HG03064 (cell line): ENCODE measurements at regions not wholly inside any gene's neighbourhood (a gene's known extent, or its start where the extent isn't known, plus 50 kb on each side); places are given as distances from the start of the nearest gene placed in this dataset.

Experiments
- ATAC-seq: cut with Tn5 transposase; IDR thresholded peaks from one replicate; pipeline ENCODE4 v1.9.1; 2021; ENCODE audit warnings: low read depth; ENCODE audit not compliant: unreplicated experiment

DNA sequence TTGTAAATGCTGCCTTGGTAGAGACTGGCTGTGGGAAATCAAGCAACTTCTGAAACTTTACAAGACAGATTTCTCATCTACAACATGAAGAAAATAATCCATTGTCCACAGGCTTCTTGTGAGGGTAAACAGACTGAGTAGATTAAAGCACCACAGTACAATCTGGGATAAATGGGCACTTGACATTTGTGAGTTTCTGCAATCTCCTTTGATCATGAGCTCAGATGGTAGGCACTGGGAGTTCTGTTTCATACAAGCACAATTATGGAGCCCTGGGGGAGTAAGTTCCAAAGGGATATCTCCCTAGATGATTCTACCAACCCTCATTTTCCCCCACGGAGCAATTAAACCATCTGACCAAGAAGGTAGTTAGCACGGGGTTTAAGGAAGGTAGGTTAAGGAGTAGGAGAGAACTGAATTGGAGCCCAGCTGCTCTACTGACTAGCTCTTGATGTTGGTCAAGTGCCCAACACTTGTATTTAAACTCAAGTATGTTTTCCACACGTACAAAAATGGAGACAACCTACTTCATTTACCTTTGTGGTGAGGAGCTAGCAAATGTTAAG is 479.5 kb upstream of the TNC start:
- no peak for ATAC-seq

DNA sequence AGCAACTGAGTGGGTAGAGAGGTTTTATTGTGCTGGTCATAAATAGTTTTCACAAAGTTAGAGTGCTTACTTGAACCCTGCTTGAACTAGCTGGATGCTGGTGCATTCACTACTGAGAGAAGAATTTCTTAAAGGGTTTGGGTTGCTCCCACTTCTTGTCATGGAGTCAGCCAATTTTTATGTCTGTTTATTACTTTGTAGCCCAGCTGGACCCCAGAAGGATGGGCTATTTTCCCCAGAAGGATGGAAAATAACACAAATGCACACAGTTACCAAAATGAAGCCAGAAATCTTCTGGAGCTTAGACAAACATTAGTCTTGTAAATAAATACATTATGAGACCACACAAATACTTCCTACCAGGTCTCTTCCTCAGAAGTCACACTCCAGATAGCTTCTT is 480.8 kb upstream of the TNC start:
- no peak for ATAC-seq

DNA sequence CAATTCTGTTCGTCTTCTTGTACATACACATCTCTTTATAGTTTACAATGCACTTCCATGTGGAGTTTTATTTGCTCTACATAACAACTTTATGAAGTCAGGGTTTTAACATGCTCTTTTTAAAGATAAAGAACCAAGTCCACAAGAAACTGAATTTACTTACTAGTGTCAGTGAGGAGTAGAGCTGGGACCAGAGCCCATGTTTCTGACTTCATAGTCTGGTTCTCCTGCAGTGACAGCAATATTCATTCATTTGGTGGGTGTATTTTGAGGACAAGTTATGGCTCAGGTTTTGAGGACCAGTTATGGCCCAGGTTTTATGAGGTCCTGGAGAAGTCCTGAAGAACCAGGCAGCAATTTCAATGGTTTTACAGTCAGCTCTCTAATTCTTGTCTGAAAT is 481.9 kb upstream of the TNC start:
- ATAC-seq = no peak

DNA sequence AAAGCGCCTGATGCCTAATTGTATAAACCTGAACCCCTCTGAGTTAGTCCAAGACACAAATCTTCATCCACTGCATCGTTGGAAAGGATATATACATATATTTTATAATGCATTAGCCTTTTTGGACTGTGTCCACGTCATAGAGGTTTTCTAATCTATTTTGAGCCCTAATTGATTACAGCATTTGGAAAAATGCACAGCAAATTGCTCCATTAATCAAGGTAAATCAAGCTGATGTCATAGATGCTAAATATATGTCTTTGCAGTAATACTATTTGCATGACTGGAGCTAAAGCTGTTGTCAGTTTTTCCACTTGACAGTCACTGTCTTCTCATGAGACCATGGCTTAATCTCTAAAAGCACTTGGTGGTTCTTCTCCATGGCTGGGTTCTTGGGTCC is 483.5 kb upstream of the TNC start:
- no peak for ATAC-seq

DNA sequence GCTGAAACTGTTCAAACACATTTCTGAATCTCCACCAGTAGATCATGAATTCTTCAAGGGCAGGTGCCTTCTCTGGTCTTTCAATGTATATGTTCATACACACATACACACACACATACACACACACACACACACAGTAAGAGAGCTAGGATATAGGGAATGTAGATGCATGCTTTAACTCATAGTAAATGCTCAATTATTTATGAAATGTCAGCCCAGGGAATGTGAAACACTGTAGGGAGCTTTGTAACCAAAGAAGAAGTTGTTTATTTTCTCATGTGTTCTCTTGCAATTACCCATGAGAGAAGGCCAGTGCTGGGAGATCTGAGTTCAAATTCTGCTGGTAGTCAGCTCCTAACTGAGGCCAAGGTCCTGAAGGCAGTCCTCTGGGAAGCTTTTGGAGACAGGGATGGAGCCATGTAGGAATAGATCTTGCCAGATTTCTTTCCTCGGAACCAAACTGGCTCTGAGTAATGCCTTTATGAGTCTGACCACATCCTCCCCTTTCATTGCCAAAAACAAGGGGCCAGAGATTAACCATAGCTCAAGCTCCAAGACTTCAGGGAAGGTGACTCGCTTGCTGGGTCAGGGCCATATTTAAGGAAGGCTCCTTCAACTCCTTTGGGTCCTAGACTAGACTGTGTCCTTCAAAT is 487.0 kb upstream of the TNC start:
- no peak for ATAC-seq

DNA sequence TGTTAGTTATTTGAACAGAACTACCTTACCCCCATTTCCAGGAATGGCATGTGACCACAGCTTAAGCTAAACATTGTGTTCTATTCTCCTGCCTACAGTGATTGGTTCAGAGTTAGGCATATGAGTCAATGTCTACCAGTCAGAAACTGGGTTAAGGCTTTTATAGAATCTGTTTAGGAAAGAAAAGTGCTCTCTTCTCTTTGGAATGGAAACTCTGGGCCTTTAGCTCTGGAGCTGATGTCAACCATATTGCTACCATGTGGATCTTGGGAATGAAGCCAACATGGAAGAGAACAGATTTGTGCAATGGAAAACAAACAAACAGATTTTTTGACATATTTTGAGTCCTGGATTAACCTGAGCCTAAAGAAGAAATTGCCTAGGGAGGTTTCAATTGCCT is 488.9 kb upstream of the TNC start:
- ATAC-seq = no peak

DNA sequence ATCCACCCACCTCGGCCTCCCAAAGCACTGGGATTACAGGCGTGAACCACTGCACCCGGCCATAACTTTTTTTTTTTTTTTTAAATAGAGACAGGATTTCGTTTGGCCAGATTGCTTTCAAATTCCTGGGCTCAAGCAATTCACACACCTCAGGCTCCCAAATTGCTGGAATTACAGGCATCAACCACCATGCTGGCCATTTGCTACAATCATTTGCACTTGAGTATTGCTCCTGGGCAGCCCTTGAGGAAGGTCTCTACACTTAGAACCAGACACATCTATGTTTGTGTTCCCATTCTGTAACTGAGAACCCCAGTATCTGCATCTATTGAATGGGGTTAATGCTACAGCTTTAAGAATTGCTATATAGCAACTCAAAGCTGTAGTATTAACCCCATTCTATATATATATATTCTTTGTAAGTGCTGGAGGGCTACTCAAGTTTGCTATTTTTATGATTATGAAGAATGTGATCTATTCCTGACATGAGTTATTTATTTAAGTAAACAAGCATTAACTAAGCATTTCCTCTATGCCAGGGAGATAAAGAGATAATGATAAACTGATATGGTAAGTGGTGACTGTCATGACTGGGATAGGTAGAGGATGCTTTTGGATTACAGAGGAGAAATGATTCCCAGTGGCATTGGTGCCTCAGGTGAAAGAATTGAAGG is 496.5 kb upstream of the TNC start:
- no peak for ATAC-seq

DNA sequence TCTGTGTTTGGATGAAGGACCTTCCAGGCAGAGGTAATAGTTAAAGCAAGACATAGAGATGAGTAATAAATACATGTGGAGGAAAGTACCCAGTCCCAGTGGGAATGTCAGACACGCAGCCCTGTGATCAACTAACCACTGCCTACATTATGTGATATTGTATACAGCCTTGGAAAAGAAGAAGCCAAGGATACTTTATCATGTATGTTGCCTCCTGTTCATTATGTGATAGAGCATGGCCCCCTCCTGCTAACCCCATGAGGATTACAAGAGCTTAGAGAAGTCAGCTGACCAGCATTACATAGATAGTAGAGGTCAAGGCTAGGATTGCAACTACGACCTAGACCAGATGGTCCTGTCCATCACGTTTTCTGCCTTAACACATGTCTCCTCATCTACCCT is 497.0 kb upstream of the TNC start:
- no peak for ATAC-seq

DNA sequence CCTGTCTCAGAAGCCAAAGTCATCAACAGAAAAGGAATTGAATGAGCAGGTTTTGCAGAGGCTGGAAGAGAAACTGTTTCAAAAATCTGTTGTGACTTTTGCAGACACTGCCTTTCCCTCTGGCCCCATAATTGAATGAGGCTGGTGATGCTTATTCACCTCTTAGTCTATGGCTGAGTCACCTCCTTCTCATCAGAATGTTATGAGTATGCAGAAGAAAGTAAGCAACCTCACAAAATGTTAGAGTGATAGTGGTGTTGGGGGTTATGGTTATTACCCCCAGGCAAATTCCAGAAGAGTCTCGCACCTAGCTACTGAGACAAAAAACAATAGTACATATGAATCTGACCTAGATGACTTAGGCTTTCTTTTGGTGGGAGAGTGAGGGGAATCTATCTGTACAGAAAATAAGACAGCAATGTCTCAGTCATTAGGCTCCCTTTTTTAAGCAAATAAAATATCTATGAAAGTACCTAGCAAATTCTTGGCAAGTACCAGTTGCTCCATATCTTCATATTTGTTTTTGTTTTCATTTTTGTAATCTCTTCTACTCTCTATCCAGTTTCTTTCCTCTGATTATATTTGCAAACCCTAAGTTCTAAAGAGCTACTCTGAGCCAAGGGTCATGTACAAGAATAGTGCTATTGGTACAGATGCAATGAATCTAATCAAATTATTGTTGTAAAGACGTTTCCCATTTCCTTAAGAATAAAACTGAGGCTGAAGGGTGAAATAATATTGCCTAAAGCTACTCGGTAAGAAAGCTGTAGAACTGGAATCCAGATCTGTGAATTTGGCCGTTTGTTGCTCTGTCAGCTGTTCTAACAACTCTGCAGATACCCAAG is 498.1 kb upstream of the TNC start:
- ATAC-seq = no peak

DNA sequence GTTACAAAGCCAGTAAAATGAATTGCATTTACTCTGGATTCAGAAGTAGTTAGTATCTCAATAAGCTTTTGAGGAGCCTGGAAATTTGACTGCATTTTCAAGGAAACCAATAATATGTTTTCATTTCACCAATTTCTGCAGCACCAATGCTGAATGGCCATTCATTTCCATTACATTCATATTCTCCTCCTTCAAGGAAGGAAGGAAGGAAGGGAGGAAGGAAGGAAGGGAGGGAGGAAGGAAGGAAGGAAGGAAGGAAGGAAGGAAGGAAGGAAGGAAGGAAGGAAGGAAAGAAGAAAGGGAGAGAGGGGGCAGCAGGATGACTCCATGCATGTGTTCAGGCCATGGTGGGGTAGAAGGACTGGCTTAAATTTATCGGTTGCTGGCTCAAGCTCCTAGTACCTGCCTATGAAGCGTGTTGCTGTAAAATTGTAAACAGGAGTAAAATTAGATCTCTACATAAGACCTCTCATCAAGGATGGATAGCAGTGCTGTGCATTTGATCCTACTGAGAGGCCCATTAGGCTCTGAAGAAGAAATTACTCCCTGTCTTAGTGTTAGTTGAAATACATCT is 498.8 kb upstream of the TNC start:
- ATAC-seq = no peak

DNA sequence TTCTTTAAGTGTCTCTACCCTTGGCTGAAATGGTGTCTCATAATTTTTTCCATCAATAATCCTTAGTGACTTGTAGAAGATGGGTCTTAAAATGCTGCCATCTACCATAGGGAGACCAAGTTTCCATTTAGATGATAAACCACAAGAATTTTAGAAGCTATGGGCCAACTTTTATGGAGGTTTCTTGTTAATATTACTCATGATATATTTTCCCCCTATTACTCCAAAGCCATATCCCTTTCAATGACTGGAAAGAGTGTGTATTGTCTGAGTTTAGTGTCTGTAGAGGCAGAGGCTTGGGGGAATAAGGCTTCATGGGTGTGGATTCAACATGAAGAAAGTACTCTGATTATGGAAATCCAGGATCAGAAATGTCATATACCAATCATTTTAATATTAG is 507.3 kb upstream of the TNC start:
- no peak for ATAC-seq

DNA sequence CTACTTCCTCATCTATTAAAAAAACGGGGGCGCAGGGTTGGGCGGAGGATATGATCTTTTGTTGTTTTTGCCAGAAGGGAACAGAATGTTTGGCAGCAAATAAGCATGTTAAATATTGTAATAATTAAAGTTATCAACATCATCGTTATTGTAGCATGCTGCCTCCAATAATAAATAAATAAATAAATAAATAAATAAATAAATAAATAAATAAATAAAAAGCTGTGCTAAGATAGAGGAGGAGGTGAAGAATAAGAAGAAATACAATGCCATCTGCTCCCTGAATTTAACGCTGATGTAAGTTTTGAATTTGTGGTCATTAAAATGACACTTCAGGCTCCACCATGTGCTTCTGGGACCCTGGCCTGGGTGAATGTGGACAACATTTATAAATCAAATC is 508.0 kb upstream of the TNC start:
- ATAC-seq = no peak

DNA sequence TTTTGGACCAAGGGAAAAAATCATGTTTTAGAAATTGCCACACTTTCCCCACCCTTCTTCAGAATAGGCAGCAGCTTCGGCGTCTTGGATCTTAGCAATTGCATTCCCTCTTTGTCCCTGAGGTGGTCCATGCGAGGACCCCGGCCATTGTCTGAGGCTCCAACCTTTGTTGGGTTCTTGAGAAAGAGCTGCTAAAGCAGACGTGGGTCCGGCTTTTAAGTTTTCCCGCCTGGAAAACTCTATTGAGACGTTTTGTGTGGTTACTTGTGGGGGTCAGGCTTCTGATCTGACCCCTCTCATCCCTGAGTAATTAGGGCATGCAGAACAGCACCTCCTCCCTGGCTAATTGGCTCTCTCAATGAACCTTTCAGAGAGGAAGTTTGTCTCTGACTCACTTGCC is 509.6 kb upstream of the TNC start:
- ATAC-seq = no peak

DNA sequence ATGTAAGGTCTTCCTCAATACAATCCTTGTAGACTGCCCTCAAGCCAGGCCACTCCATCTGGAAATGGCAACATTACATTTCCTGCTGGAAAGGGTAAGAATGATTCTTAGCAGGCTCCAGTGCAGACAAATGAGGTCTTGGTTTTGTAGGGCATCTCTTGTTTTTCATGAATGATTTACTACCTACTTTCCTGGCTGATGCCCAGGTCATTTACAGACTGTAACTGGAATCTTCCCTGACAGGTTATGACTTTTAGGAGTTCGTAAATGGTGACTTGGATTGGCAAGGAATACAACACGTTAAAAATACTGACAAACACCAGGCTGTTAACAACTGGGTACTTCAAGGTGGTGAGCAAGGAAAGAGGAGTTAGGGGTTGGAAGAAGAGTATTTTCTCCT is 510.5 kb upstream of the TNC start:
- ATAC-seq = no peak

DNA sequence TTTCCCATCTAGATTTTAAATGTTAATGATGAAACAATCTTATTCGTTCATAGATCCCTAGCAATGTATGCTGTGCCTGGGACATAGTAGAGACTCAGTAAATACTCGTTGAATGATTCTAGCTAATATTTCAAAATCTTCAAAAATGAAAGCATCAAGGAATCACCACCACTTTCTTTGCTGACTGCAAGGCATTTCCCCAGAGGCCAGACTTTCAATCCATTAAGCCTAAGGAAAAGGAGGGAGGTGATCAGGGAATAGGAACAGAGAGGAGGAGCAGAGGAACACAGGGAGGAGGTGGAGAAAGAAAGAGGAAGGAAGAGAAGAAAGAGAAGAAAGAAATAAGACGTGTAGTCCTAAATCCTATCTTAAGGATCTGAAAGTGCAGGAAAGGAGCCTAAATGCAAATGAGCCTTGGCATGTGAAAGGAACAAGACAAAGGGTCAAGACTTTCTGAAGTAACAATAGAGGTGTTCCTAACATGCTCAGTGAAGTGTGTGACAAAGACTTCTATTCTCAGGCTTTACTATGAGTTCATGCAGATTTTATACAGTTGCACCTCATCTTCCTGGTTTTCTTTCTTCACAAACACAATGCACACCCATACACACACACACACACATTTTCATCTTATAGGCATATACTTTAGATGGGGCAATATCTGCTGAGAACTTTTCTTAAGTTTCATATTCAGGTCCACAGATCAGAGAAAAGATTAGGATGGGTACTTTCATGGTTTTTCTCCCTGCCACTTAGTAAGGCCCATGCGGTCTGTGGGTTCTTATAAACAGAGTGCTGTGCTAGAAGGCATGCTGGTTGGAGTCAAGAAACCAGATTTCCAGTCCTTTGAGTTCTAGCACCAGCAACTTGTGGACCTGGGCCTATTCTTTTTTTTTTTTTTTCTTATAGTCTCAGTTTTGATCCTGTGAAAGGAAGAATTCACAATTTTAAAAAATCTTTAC is 512.2 kb upstream of the TNC start:
- no peak for ATAC-seq

DNA sequence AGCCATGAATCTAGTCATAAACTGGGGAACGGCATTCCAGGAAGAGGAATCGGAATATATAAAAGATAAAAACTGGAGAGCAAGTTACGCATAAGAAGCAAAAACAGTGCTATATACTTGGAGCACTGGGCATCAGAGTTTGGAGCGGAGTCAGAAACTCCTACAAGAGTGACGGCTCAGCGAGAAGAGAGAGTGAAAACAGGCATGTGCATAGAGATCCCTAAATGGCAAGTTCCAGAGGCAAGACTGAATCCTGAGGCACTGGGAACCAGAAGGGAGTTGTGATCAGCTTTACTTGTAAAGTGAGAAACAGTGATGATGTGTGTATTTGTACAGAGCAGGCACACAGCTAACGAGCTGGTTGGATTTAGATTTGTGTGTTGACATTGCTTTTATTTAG is 514.4 kb upstream of the TNC start:
- no peak for ATAC-seq

DNA sequence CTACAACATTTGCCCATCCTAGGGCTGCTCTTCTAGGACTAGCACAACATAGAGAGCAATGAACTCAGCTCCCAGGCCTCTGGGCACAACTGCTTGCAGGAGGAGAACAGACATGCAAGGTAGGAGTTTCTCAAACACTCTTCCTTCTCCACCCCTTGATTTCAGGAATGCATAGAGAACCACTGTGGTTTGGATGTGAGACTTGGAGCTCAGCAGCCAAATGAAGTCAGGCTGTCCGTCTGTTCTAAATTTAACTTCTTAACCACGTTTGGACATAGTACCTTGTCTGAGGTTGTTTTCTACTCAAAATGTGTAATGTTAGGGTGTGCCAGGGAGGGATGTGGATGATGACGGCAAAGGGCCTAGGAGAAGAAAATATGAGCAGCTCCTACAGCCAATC is 515.1 kb upstream of the TNC start:
- ATAC-seq = no peak

DNA sequence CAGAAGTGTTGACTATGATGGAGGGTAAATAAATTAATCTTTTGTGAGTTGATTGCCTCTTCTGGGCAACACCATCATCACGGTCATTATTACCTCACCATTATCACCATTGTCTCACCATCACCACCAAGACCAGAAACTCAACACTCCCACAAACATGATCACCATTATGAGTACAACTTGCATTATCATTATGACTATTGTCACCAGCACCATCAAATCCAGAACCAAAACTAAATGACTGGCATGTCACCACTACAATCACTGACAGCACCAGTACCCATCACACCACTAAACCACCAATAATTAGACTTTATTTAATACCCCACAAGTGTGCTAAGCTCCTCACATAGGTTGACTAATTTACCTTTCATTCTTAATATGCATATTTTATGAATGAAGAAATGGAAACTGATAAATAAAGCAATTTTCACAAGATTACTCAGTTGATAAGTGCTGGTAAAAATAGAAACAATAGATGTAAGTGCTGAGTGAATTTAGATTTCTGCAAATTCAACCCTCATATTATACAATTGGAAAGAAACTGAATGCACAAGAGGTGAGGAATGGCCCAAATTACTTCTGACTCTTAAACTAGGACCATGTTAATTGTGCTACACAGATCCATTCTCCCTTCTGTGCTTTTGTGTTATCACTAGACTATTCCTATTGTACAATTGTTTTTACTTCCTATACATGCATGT is 517.8 kb upstream of the PAPPA start:
- ATAC-seq = no peak

DNA sequence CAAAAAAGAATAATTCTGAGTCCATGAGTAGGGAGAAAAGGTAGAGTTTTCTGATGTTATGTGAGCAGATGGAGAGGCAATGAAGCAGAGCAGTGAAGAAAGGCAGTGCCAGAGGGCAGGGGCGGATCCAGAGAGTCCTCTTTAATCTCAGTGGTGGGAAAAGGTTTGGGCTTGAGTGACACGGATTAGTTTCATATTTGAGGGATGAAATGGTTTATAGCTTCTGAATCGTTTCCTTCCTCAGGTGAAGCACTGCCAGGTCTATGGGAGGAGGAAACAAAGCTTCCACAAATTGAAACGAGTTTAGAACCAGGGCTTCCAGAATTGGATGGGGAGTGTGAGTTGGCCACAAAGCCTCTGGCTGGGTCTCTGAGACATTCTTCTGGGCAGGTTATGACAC is 517.0 kb upstream of the PAPPA start:
- no peak for ATAC-seq
